Uterus (tissue), 3 donors: ENCODE measurements at regions not wholly inside any gene's neighbourhood (a gene's known extent, or its start where the extent isn't known, plus 50 kb on each side); places are given as distances from the start of the nearest gene placed in this dataset.

Source experiments
- DNase-seq, 2 donors: peaks; one replicate each; pipeline ENCODE4 v3.0.0-alpha.2; 2019 to 2020
- H3K27ac ChIP-seq, 2 donors: fragments of 200-600 bp; sonication (generic); 1 replicate in 1 of 2; 2 replicates in 1 of 2; pipeline ENCODE4 v1.5.1; 2016 to 2018
- H3K27me3 ChIP-seq, 2 donors: fragments of 200-600 bp; sonication (generic); one replicate each; pipeline ENCODE4 v1.5.1; 2018 to 2019; ENCODE audit warnings: control low read depth in 1 of 2
- H3K36me3 ChIP-seq, 2 donors: fragments of 200-600 bp; sonication (generic); one replicate each; pipeline ENCODE4 v1.5.1; 2019; ENCODE audit warnings: control low read depth in 1 of 2
- H3K4me1 ChIP-seq, 2 donors: fragments of 200-600 bp; sonication (generic); one replicate each; pipeline ENCODE4 v1.5.1; 2018 to 2019; ENCODE audit warnings: control low read depth in 1 of 2
- H3K4me3 ChIP-seq, 2 donors: fragments of 200-600 bp; sonication (generic); 1 replicate in 1 of 2; 2 replicates in 1 of 2; pipeline ENCODE4 v1.5.1; 2018 to 2019; ENCODE audit warnings: mild to moderate bottlenecking in 1 of 2
- H3K9me3 ChIP-seq, 2 donors: fragments of 200-600 bp; sonication (generic); one replicate each; pipeline ENCODE4 v1.5.1; 2019; ENCODE audit warnings: control low read depth in 1 of 2
- POLR2A ChIP-seq, 2 donors: fragments of 450-650 bp; IDR thresholded peaks; one replicate each; pipeline ENCODE4 v1.6.1; 2016; ENCODE audit warnings: antibody characterized with exemption in 2 of 2, mild to moderate bottlenecking in 1 of 2, moderate library complexity in 1 of 2
- intact Hi-C: fragments of 100-400 bp; cut with DNase I; formaldehyde crosslinking; loops from one replicate; pipeline ENCODE4 v1.15.1; 2023; ENCODE audit warnings: low total_unique reads
- TF ChIP-seq, protein P1 (sequence below), 4 experiments: fragments of 200-600 bp in 2 of 4; fragments of 450-650 bp in 2 of 4; sonication (generic) in 2 of 4; IDR thresholded peaks; one replicate each; pipeline ENCODE4 v1.5.1; 2016 to 2019; ENCODE audit warnings: antibody characterized with exemption in 4 of 4, mild to moderate bottlenecking in 2 of 4, moderate library complexity in 1 of 4
- donor health status: DM: yes; HTN: yes; CAD: no.

DNA sequence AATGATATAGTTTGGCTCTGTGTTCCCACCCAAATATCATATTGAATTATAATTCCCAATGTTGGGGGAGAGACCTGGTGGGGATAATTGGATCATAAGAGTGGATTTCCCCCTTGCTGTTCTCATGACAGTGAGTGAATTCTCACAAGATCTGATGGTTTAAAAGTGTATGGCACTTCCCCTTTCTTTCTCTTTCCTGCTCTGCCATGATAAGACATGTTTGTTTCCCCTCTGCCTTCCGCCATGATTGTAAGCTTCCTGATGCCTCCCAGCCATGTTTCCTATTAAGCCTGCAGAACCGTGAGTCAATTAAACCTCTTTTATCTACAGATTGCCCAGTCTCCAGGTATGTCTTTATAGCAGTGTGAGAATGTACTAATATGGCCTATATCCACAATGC is 126.7 kb upstream of the GMNC start:
- TF ChIP-seq POLR2A (IDR thresholded peaks at IDR 0.05), result no peak
- TF ChIP-seq, protein P1, sequence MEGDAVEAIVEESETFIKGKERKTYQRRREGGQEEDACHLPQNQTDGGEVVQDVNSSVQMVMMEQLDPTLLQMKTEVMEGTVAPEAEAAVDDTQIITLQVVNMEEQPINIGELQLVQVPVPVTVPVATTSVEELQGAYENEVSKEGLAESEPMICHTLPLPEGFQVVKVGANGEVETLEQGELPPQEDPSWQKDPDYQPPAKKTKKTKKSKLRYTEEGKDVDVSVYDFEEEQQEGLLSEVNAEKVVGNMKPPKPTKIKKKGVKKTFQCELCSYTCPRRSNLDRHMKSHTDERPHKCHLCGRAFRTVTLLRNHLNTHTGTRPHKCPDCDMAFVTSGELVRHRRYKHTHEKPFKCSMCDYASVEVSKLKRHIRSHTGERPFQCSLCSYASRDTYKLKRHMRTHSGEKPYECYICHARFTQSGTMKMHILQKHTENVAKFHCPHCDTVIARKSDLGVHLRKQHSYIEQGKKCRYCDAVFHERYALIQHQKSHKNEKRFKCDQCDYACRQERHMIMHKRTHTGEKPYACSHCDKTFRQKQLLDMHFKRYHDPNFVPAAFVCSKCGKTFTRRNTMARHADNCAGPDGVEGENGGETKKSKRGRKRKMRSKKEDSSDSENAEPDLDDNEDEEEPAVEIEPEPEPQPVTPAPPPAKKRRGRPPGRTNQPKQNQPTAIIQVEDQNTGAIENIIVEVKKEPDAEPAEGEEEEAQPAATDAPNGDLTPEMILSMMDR (IDR thresholded peaks at IDR 0.05), result no peak
- Histone ChIP-seq H3K27me3 (no peaks in the 10 kb centered on the region), H3K4me3 (no peak overlapping the region), H3K27ac (no peak overlapping the region), H3K4me1 (no peaks in the 10 kb centered on the region), H3K9me3 (peaks cover 0 to 4% of the 10 kb centered on the region in 2 donors), H3K36me3 (no peaks in the 10 kb centered on the region)
- intact Hi-C loops, result no loop called here
- DNase-seq, result no peak

DNA sequence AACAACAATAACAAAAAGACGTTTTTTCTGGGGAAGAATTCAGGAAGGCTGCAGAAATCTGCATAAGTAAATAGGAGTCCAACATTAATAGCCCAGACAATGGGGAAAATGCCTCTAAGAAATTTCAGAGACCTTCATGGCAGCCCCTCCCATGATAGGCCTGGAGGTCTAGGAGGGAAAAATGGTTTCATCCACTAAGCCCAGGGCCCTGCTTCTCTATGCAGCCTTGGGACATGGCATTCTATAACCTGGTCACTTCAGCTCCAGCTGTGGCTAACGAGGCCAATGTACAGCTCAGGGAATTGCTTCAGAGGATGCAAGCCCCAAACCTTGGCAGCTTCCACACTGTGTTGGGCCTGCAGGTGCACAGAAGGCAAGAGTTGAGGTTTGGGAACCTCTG is 125.6 kb upstream of the GMNC start:
- no peaks in the 10 kb centered on the region for H3K4me1 ChIP-seq
- H3K4me3 ChIP-seq, result no peak overlapping the region
- H3K27me3 ChIP-seq, result no peaks in the 10 kb centered on the region
- TF ChIP-seq, protein P1 (IDR thresholded peaks at IDR 0.05), result no peak
- H3K9me3 ChIP-seq, result peaks cover 0 to 4% of the 10 kb centered on the region in 2 donors
- H3K27ac ChIP-seq, result no peak overlapping the region
- H3K36me3 ChIP-seq, result no peaks in the 10 kb centered on the region
- intact Hi-C loops, result no loop called here
- DNase-seq, result no peak

DNA sequence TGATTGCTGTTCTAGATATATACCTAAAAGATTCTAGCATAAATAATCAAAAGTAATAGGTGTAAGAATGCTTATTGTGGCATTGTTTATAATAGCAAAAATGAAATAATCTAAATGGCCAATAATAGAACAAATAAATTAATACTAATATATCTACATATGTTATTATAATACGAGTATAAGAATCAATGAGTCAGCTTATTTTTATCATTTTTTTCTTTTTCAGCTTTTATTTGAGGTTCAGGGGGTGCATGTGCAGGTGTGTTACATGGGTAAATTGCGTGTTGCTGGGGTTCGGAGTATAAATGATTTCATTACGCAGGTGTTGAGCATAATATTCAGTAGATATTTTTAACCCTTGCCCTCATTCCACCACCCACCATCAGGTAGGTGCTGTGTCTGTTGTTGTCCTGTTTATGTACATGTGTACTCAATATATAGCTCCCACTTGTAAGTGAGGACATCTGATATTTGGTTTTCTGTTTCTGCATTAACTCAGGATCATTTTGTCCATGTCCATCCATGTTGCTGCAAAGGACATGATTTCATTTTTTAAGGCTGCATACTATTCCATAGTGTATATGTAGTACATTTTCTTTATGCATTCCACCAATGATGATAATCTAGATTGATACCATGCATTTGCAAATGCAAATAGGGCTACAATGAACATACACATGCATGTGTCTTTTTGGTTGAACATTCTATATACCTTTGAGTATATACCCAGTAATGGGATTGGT is 122.2 kb upstream of the GMNC start:
- Histone ChIP-seq H3K4me3 (no peak overlapping the region), H3K27me3 (no peaks in the 10 kb centered on the region), H3K36me3 (no peaks in the 10 kb centered on the region), H3K27ac (no peak overlapping the region), H3K4me1 (no peaks in the 10 kb centered on the region), H3K9me3 (peaks cover 0 to 4% of the 10 kb centered on the region in 2 donors)
- DNase-seq, result no peak
- intact Hi-C loops, result no loop called here
- TF ChIP-seq, protein P1 (IDR thresholded peaks at IDR 0.05), result no peak

DNA sequence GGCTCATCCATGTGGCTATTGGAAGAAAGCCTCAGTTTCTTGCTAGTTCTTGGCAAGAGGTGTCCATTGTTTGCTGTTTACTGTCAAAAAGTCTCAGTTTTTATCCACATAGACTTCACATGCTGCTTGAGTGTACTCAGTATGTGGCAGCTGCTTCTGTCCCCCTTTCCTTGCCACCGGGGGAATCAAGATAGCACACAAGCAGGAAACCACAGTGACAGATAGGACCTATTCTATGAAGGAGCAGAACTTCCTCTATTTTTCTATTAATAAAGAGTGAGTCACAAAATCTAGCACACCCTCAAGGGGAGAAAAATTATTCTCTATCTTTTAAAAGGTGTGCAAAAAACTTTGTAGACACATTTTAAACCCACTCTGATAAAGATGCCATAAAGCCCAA is 121.4 kb upstream of the GMNC start:
- Histone ChIP-seq H3K4me1 (no peaks in the 10 kb centered on the region), H3K27me3 (no peaks in the 10 kb centered on the region), H3K9me3 (peaks cover 0 to 4% of the 10 kb centered on the region in 2 donors), H3K36me3 (no peaks in the 10 kb centered on the region), H3K4me3 (no peak overlapping the region), H3K27ac (no peak overlapping the region)
- DNase-seq, result no peak
- intact Hi-C loops, result no loop called here
- no peak for TF ChIP-seq POLR2A (IDR thresholded peaks at IDR 0.05)
- TF ChIP-seq, protein P1 (IDR thresholded peaks at IDR 0.05), result no peak

DNA sequence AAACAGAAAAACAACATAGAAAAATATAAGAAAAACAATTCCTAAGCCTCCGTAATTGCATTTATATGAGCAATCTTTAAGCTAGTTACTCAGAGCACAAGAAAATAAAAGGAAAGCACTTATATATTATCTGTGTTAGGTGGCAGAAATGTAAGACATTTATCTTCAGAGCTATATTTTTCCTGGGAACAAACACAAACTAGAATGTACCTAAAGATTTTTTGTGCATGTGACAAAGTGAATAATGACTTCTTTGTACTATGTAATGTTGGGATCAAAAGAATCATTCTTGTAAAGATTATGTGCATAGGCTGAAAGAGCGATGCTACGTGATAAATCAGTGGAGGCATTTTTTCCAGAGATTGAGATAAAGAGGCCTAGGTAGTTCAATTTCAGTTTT is 111.3 kb upstream of the GMNC start:
- no peak for TF ChIP-seq POLR2A (IDR thresholded peaks at IDR 0.05)
- TF ChIP-seq, protein P1 (IDR thresholded peaks at IDR 0.05), result no peak
- DNase-seq, result no peak
- no peaks in the 10 kb centered on the region for H3K9me3 ChIP-seq
- no peak overlapping the region for H3K27ac ChIP-seq
- H3K4me1 ChIP-seq, result no peaks in the 10 kb centered on the region
- no peak overlapping the region for H3K4me3 ChIP-seq
- peaks cover 0 to 3% of the 10 kb centered on the region in 2 donors for H3K27me3 ChIP-seq
- intact Hi-C loops, result no loop called here
- H3K36me3 ChIP-seq, result no peaks in the 10 kb centered on the region
